Endothelial cell of umbilical vein (primary cell): ENCODE measurements at regions not wholly inside any gene's neighbourhood (a gene's known extent, or its start where the extent isn't known, plus 50 kb on each side); places are given as distances from the start of the nearest gene placed in this dataset.

Experiments
- BruUV-seq: library from RNA; stranded (reverse); fragments of 400-500 nt; replicated peaks from 2 replicates; lab custom pipeline; 2021; lab: Mats Ljungman, UMichigan
- CTCF ChIA-PET: fragments of 300-600, 350-600 bp; sonication (Branson Sonifier 250); formaldehyde crosslinking; loops from one replicate; lab custom pipeline; 2021; ENCODE audit warnings: antibody characterized with exemption, inconsistent platforms; lab: Charles Lee
- POLR2A ChIA-PET: fragments of 300-600, 350-600 bp; sonication (Branson Sonifier 250); formaldehyde crosslinking; loops from one replicate; lab custom pipeline; 2021; ENCODE audit warnings: antibody characterized with exemption, inconsistent platforms; lab: Charles Lee
- DNase-seq: peaks from one replicate; pipeline ENCODE4 v3.0.0-alpha.2; 2011; ENCODE audit warnings: low read depth, low spot score
- FAIRE-seq: peaks from 2 replicates; lab custom pipeline; 2011; peaks lifted over from hg19 to GRCh38; lab: Jason Lieb, UNC
- H2AFZ ChIP-seq: 2 replicates; pipeline ENCODE4 v1.6.0; 2012; ENCODE audit warnings: low read depth, low read length, control low read depth, inconsistent platforms
- H3K27ac ChIP-seq: 2 replicates; pipeline ENCODE4 v1.5.1; 2011; ENCODE audit warnings: low read depth, mild to moderate bottlenecking, control low read depth, low read length, moderate library complexity; ENCODE audit not compliant: insufficient read depth
- H3K27me3 ChIP-seq, 2 experiments: 2 replicates each; pipeline versions ENCODE4 v1.6.0 to v1.6.1; 2011; ENCODE audit warnings: low read length in 2 of 2, mixed read lengths in 1 of 2; ENCODE audit not compliant: control insufficient read depth in 2 of 2, insufficient read depth in 2 of 2
- H3K36me3 ChIP-seq, 2 experiments: 2 replicates in 1 of 2; 3 replicates in 1 of 2; pipeline ENCODE4 v1.5.1; 2011; ENCODE audit warnings: low read length in 2 of 2, mild to moderate bottlenecking in 1 of 2, moderate library complexity in 1 of 2; ENCODE audit not compliant: control insufficient read depth in 2 of 2, insufficient read depth in 2 of 2; ENCODE audit errors: extremely low read depth in 1 of 2
- H3K4me1 ChIP-seq: 3 replicates; pipeline ENCODE4 v1.5.1; 2011; ENCODE audit warnings: mild to moderate bottlenecking, low read length; ENCODE audit not compliant: control insufficient read depth, insufficient read depth; ENCODE audit errors: extremely low read depth
- H3K4me2 ChIP-seq: 2 replicates; pipeline ENCODE4 v1.6.1; 2011; ENCODE audit warnings: low read length, control low read depth, mixed read lengths; ENCODE audit not compliant: insufficient read depth
- H3K4me3 ChIP-seq, 3 experiments: fragments of 200-600 bp in 1 of 3; sonication (generic), shearing (Covaris generic) in 1 of 3; replicated peaks in 1 of 3; 2 replicates each; pipeline ENCODE4 v1.5.1; 2011 to 2016; ENCODE audit warnings: control low read depth in 3 of 3, low read length in 3 of 3, mild to moderate bottlenecking in 2 of 3, inconsistent platforms in 1 of 3, low read depth in 1 of 3, moderate library complexity in 1 of 3; ENCODE audit not compliant: insufficient read depth in 1 of 3
- H3K79me2 ChIP-seq: 2 replicates; pipeline ENCODE4 v1.6.0; 2012; ENCODE audit warnings: low read length, inconsistent platforms; ENCODE audit not compliant: control insufficient read depth, insufficient read depth
- H3K9ac ChIP-seq: replicated peaks from 2 replicates; pipeline ENCODE3; 2011; ENCODE audit warnings: low read length, control low read depth; ENCODE audit not compliant: insufficient read depth; ENCODE audit errors: extremely low read depth
- H3K9me1 ChIP-seq: replicated peaks from 3 replicates; pipeline ENCODE4 v1.6.0; 2011; ENCODE audit warnings: mild to moderate bottlenecking, low read length; ENCODE audit not compliant: control insufficient read depth, insufficient read depth; ENCODE audit errors: extremely low read depth
- H3K9me3 ChIP-seq: replicated peaks from 2 replicates; pipeline ENCODE4 v1.5.1; 2012; ENCODE audit warnings: low read length, inconsistent platforms; ENCODE audit not compliant: control insufficient read depth, insufficient read depth
- H4K20me1 ChIP-seq: replicated peaks from 2 replicates; pipeline ENCODE3; 2011; ENCODE audit warnings: mild to moderate bottlenecking, low read length; ENCODE audit not compliant: control insufficient read depth, insufficient read depth; ENCODE audit errors: extremely low read depth
- CTCF ChIP-seq, 2 donors: IDR thresholded peaks; 1 replicate in 1 of 2; 2 replicates in 1 of 2; pipeline ENCODE4 v1.5.1; 2011; ENCODE audit warnings: low read length in 2 of 2, mild to moderate bottlenecking in 2 of 2, moderate library complexity in 2 of 2, control low read depth in 1 of 2, inconsistent platforms in 1 of 2, low read depth in 1 of 2; ENCODE audit not compliant: insufficient read depth in 1 of 2; ENCODE audit errors: extremely low read depth in 1 of 2
- EZH2 ChIP-seq: IDR thresholded peaks from 2 replicates; pipeline ENCODE4 v1.6.1; 2012; ENCODE audit warnings: borderline replicate concordance, low read depth, mild to moderate bottlenecking, moderate library complexity, low read length, inconsistent platforms; ENCODE audit not compliant: severe bottlenecking
- FOS ChIP-seq: IDR thresholded peaks from 2 replicates; pipeline ENCODE4 v1.6.1; 2011; ENCODE audit warnings: mild to moderate bottlenecking, low read length, moderate library complexity, borderline replicate concordance; ENCODE audit not compliant: insufficient read depth
- GATA2 ChIP-seq: IDR thresholded peaks from 2 replicates; pipeline ENCODE4 v1.7.0; 2011; ENCODE audit warnings: low read depth, mild to moderate bottlenecking, moderate library complexity, mixed read lengths, low read length; ENCODE audit not compliant: insufficient read length, insufficient read depth
- JUN ChIP-seq: IDR thresholded peaks from 2 replicates; pipeline ENCODE4 v1.6.1; 2011; ENCODE audit warnings: borderline replicate concordance, low read depth; ENCODE audit not compliant: insufficient read length, insufficient read depth
- MAX ChIP-seq: IDR thresholded peaks from 2 replicates; pipeline ENCODE4 v1.6.1; 2011; ENCODE audit not compliant: insufficient read depth, insufficient read length
- MYC ChIP-seq: IDR thresholded peaks from one replicate; pipeline ENCODE4 v1.6.1; 2011; ENCODE audit warnings: mild to moderate bottlenecking, low read depth, low read length
- POLR2A ChIP-seq: IDR thresholded peaks from 2 replicates; pipeline ENCODE4 v1.6.1; 2012; ENCODE audit warnings: low read depth, mild to moderate bottlenecking, control low read depth, low read length
- POLR2AphosphoS5 ChIP-seq: IDR thresholded peaks from 2 replicates; pipeline ENCODE4 v1.6.1; 2012; ENCODE audit warnings: low read depth, mild to moderate bottlenecking, control low read depth, low read length, moderate library complexity; ENCODE audit not compliant: insufficient read depth
- dilution Hi-C: fragments of 300-500 bp; cut with MboI; formaldehyde crosslinking; loops from one replicate; pipeline ENCODE4 v1.15.0; 2019; ENCODE audit warnings: low sequenced_read_pairs; ENCODE audit not compliant: extremely low pct_ligation_motif_present
- intact Hi-C: fragments of 100-400 bp; cut with micrococcal nuclease; formaldehyde crosslinking; loops from one replicate; pipeline ENCODE4 v1.10.0; 2022

GRCh38 chr22:48724899-48725298 lies 1102.8 kb downstream of the BRD1 start:
- TF ChIP-seq CTCF (IDR thresholded peaks at IDR 0.05; ENCODE audit: extremely low read depth in 1 of 2, insufficient read depth in 1 of 2, low read depth in 1 of 2, low read length in 2 of 2) (no peak), MYC (no peak), POLR2AphosphoS5 (no peak), GATA2 (no peak), MAX (no peak), POLR2A (no peak), FOS (no peak), EZH2 (no peak), JUN (no peak)
- H3K9me3 ChIP-seq: peaks cover 1% of the 10 kb centered on the region
- H3K9ac ChIP-seq: no peak overlapping the region
- no TSS peak for BruUV-seq
- dilution Hi-C loops (no loop called here), intact Hi-C loops (no loop called here)
- no peaks in the 10 kb centered on the region for H4K20me1 ChIP-seq
- no peak for FAIRE-seq
- DNase-seq: no peak
- ChIA-PET CTCF (no interaction called here), POLR2A (no interaction called here)
- no peak overlapping the region for H3K27ac ChIP-seq
- no peaks in the 10 kb centered on the region for H3K9me1 ChIP-seq
- no peak overlapping the region for H3K4me2 ChIP-seq
- H3K27me3 ChIP-seq: no peaks in the 10 kb centered on the region
- no peak overlapping the region for H3K4me3 ChIP-seq
- H2AFZ ChIP-seq: no peak overlapping the region
- no peaks in the 10 kb centered on the region for H3K4me1 ChIP-seq
- no peaks in the 10 kb centered on the region for H3K79me2 ChIP-seq
- H3K36me3 ChIP-seq: no peaks in the 10 kb centered on the region
